ENCODE measurements at regions not wholly inside any gene's neighbourhood (a gene's known extent, or its start where the extent isn't known, plus 50 kb on each side); places are given as distances from the start of the nearest gene placed in this dataset.

DNA sequence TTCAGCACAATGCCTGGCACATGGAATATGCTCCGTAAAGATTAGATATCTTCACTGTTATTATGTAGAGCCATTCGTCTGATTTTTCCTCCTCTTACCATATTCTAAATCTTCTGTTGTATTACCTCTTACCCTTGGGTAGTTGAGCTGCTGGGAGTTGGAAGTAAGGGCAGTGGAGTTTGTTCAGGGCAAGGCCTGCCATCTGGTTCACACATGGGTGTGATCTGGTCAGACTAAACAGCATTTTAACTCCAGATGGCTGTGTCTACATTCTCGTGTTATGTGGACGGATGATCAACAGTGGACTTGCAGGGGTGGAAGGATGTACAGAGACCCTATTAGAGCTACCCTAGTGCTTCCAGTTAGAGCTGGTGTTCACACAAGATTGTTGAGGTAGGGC, 164.9 kb downstream of the ZIC5 start:
- TF ChIP-seq, protein P1, sequence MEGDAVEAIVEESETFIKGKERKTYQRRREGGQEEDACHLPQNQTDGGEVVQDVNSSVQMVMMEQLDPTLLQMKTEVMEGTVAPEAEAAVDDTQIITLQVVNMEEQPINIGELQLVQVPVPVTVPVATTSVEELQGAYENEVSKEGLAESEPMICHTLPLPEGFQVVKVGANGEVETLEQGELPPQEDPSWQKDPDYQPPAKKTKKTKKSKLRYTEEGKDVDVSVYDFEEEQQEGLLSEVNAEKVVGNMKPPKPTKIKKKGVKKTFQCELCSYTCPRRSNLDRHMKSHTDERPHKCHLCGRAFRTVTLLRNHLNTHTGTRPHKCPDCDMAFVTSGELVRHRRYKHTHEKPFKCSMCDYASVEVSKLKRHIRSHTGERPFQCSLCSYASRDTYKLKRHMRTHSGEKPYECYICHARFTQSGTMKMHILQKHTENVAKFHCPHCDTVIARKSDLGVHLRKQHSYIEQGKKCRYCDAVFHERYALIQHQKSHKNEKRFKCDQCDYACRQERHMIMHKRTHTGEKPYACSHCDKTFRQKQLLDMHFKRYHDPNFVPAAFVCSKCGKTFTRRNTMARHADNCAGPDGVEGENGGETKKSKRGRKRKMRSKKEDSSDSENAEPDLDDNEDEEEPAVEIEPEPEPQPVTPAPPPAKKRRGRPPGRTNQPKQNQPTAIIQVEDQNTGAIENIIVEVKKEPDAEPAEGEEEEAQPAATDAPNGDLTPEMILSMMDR (conservative IDR thresholded peaks at IDR 0.05; ENCODE audit: low read length) = no peak
- TF ChIP-seq EZH2phosphoT487 (IDR thresholded peaks at IDR 0.05; ENCODE audit: borderline replicate concordance) = no peak

All from Loucy (cell line).